Thymus (tissue), 11 donors: ENCODE measurements at regions not wholly inside any gene's neighbourhood (a gene's known extent, or its start where the extent isn't known, plus 50 kb on each side); places are given as distances from the start of the nearest gene placed in this dataset.

ENCODE experiments used
- DNase-seq, 9 donors: peaks; one replicate each; pipeline ENCODE4 v3.0.0-alpha.2; 2013; ENCODE audit warnings: low spot score in 9 of 9, low read depth in 6 of 9, missing footprints in 1 of 9
- H3K27ac ChIP-seq, 2 donors: one replicate each; pipeline ENCODE4 v1.5.1; 2013; ENCODE audit warnings: control low read depth in 1 of 2, low read depth in 1 of 2, low read length in 1 of 2, mild to moderate bottlenecking in 1 of 2, moderate library complexity in 1 of 2
- H3K27me3 ChIP-seq, 2 donors: one replicate each; pipeline ENCODE4 v1.5.1; 2013; ENCODE audit warnings: low read length in 1 of 2; ENCODE audit not compliant: control insufficient read depth in 2 of 2, insufficient read depth in 1 of 2
- H3K36me3 ChIP-seq, 2 donors: one replicate each; pipeline ENCODE4 v1.5.1; 2013; ENCODE audit warnings: low read length in 1 of 2, mild to moderate bottlenecking in 1 of 2, moderate library complexity in 1 of 2; ENCODE audit not compliant: control insufficient read depth in 2 of 2, insufficient read depth in 2 of 2
- H3K4me1 ChIP-seq, 2 donors: one replicate each; pipeline ENCODE4 v1.5.1; 2013; ENCODE audit warnings: low read length in 2 of 2; ENCODE audit not compliant: control insufficient read depth in 2 of 2, insufficient read depth in 2 of 2
- H3K4me3 ChIP-seq, 2 donors: one replicate each; pipeline ENCODE4 v1.5.1; 2013; ENCODE audit warnings: low read length in 2 of 2, control low read depth in 1 of 2, mild to moderate bottlenecking in 1 of 2
- H3K9me3 ChIP-seq, 2 donors: one replicate each; pipeline ENCODE4 v1.5.1; 2013; ENCODE audit warnings: low read length in 1 of 2, mild to moderate bottlenecking in 1 of 2; ENCODE audit not compliant: control insufficient read depth in 2 of 2, insufficient read depth in 1 of 2
- WGBS: extraction: QIAGEN DNeasy Blood & Tissue Kit; methylation state at CpG from one replicate; pipeline ENCODE4 v1.1.7; 2013; 5-methylcytosine and 5-hydroxymethylcytosine counted together
- donor health status: healthy.

GRCh38 chr6:21648475-21649050 lies 55.0 kb downstream of the SOX4 start:
- peak in 1 of 9 donors; percentile 39 for DNase-seq
- H3K4me1 ChIP-seq, result no peaks in the 10 kb centered on the region
- H3K36me3 ChIP-seq, result no peaks in the 10 kb centered on the region
- H3K9me3 ChIP-seq, result no peaks in the 10 kb centered on the region
- no peak overlapping the region for H3K27ac ChIP-seq
- WGBS, result 43% methylated on average over 3 of the region's 3 CpGs
- H3K4me3 ChIP-seq, result no peak overlapping the region
- no peaks in the 10 kb centered on the region for H3K27me3 ChIP-seq

- Histone ChIP-seq H3K4me3 (no peak overlapping the region), H3K36me3 (no peaks in the 10 kb centered on the region), H3K27ac (no peak overlapping the region), H3K9me3 (no peaks in the 10 kb centered on the region), H3K4me1 (no peaks in the 10 kb centered on the region), H3K27me3 (no peaks in the 10 kb centered on the region)
- no peak for DNase-seq
- WGBS, result 72% methylated on average over 4 of the region's 4 CpGs
Measured at GRCh38 chr6:21653323-21653722, 59.8 kb downstream of the SOX4 start.

DNA sequence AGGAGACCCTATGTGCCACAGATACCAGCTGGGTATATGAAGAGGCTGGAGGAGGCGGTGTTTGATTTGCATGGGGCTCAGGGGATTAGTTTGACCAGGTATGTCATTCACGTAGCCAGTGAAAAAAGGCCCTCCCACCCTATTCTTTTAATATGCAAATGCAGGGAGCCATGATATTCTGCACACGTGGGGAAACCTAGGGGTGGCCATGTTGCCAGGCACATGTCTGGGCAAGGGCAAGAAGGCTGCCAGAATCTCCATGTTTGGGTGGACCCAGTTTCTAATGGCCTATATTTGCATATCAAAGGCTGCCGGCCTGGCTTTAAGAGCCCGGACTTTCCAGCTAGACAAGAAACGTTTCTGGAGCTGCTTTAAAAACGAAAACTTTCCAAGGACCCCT lies 60.4 kb downstream of the SOX4 start:
- WGBS, result 97% methylated on average over 7 of the region's 7 CpGs
- no peak for DNase-seq
- Histone ChIP-seq H3K27me3 (no peaks in the 10 kb centered on the region), H3K27ac (no peak overlapping the region), H3K9me3 (no peaks in the 10 kb centered on the region), H3K4me3 (no peak overlapping the region), H3K4me1 (no peaks in the 10 kb centered on the region), H3K36me3 (no peaks in the 10 kb centered on the region)

GRCh38 chr6:21654361-21654760 lies 60.8 kb downstream of the SOX4 start:
- no peaks in the 10 kb centered on the region for H3K4me1 ChIP-seq
- H3K27me3 ChIP-seq, result no peaks in the 10 kb centered on the region
- H3K4me3 ChIP-seq, result no peak overlapping the region
- WGBS, result 98% methylated on average over 2 of the region's 2 CpGs
- no peak overlapping the region for H3K27ac ChIP-seq
- no peak for DNase-seq
- H3K9me3 ChIP-seq, result no peaks in the 10 kb centered on the region
- H3K36me3 ChIP-seq, result no peaks in the 10 kb centered on the region

- peaks cover 0 to 12% of the 10 kb centered on the region in 2 donors for H3K9me3 ChIP-seq
- H3K4me1 ChIP-seq, result peaks cover 17 to 36% of the 10 kb centered on the region in 2 donors
- peaks cover 11 to 53% of the 10 kb centered on the region in 2 donors for H3K27me3 ChIP-seq
- no peak for DNase-seq
- 65% methylated on average over 10 of the region's 10 CpGs for WGBS
- H3K4me3 ChIP-seq, result peak overlapping the region; percentile 66 to 79
- no peak overlapping the region for H3K27ac ChIP-seq
- no peaks in the 10 kb centered on the region for H3K36me3 ChIP-seq
Measured at GRCh38 chr6:21663966-21664313, 70.4 kb downstream of the SOX4 start.

DNA sequence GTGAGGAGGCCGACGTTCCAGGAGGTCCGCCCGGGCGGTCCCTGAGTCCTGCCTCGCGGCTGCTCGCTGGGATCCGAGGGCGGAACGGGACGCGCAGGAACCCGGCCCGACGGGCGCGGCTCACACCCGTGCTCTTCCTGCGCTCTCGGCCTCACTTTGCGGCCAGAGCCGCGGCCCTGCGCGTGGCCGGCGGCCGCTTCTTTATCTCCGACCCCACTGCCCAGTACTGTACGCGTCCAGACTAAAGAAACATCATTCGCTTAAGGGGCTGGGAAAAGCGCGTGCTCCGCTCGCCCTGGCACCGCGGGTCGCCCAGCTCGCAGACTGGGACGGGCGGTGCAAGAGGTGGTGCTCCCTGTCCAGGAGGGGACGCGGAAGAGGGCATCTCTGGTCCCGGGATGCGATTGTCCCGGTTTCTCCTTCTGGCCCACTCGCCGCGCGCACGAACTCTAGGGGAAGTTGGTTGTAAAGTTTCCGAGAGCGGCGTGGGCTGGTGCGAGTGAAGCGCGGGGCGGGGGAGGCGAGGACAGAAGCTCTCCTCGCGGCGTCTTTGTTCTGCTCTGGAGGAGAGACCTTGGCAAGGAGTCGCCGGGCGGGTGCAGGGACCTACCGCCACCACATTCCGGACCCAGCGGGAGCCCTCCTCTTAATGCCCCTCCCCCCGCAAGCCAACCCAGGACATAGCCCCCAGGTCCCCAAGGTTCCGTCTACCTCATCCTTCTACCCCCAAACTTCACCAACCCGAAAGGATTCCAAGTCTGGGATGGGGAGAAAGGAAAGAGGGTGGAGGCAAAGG lies 71.0 kb downstream of the SOX4 start:
- Histone ChIP-seq H3K9me3 (peaks cover 0 to 12% of the 10 kb centered on the region in 2 donors), H3K27ac (no peak overlapping the region), H3K36me3 (no peaks in the 10 kb centered on the region), H3K4me1 (peaks cover 17 to 36% of the 10 kb centered on the region in 2 donors), H3K4me3 (peak overlapping the region; percentile 66 to 79), H3K27me3 (peaks cover 11 to 53% of the 10 kb centered on the region in 2 donors)
- DNase-seq, result peak in 3 of 9 donors; percentile 45 to 75 (median 56)
- 5% methylated on average over 73 of the region's 73 CpGs for WGBS

DNA sequence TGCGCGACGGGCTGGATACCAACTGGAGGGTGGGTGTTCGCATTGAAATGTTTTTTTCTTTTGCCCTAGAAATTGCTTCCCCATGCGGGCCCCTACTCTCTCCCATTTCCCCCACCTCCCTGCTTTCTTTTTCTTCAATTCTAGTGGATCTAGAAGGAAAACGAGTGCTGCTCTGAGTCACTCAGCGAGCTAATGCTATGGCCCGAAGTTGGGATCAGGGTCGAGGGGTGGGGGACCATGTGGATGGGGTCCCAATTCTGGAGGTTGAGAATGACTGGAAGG lies 71.5 kb downstream of the SOX4 start:
- H3K36me3 ChIP-seq, result no peaks in the 10 kb centered on the region
- WGBS, result 2% methylated on average over 9 of the region's 9 CpGs
- peaks cover 0 to 12% of the 10 kb centered on the region in 2 donors for H3K9me3 ChIP-seq
- peak overlapping the region; percentile 66 to 79 for H3K4me3 ChIP-seq
- DNase-seq, result peak in 1 of 9 donors; percentile 13
- peaks cover 11 to 53% of the 10 kb centered on the region in 2 donors for H3K27me3 ChIP-seq
- no peak overlapping the region for H3K27ac ChIP-seq
- H3K4me1 ChIP-seq, result peaks cover 17 to 36% of the 10 kb centered on the region in 2 donors

DNA sequence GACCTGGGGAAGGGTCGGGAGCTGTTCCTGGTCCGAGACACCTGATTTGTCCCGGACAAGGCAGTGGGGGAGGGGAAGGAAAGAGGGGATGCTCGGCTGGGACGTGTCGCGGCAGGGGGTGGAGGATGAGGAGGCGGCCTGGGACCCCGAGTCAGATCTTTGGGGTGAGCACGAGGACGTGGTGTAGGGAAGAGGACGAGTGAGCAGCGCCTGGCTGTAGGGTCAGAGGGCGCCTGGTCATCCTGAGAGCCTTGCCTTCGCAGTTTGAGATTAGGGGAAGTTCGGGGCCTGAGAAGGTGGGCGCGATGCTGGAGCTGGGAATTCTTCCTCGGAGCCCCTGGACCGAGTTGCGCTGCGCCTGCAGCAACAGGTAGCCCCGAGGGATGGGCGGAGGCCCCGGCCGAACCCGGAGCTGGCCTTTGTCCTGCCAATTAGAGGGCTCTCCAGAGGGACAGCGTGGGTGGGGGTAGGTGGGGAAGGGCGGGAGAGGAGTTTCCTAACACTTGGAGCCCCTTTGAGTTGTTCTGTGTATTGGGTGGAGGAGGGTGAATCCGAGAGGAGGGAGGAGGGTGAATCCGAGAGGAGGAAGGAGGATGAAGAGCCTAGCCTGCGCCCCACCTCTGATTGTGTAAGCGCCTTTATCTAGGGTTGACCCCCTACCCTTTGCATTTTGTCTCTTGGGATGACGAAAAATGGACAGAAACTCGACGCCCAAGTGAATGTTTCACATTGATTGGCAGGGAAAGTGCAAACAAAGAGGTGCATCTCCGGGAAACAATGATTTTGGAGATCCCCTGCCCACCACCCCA lies 72.0 kb downstream of the SOX4 start:
- Histone ChIP-seq H3K27me3 (peaks cover 11 to 53% of the 10 kb centered on the region in 2 donors), H3K4me1 (peaks cover 17 to 36% of the 10 kb centered on the region in 2 donors), H3K27ac (no peak overlapping the region), H3K36me3 (no peaks in the 10 kb centered on the region), H3K4me3 (peak overlapping the region; percentile 66 to 79), H3K9me3 (peaks cover 0 to 12% of the 10 kb centered on the region in 2 donors)
- WGBS, result 1% methylated on average over 37 of the region's 37 CpGs
- DNase-seq, result peak in 2 of 9 donors; percentile 21 to 31

DNA sequence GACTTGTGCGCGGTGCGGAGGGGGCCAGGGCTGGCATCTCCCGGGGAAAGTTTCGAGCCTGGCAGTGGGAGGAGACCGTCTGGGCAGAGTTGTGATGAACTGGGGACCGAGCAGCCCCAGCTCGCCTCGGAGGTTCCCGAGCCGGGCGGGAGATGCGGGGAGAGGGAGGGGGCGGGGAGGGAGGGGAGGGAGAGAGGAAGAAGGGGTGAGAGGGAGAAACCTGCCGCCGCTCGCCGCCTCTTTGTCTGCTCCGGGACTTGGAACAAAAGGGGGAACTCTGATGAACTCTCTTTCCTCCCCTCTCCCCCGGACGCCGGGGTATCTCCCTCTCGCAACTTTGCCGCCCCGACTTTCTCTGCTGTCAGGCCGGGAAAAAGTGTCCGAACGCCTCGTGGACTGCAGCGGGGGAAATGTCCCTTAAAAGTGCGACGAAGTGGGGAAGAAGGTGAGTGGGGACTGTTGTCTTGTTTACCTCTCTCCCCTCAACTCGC lies 72.7 kb downstream of the SOX4 start:
- under 1% methylated on average over 33 of the region's 33 CpGs for WGBS
- Histone ChIP-seq H3K9me3 (peaks cover 0 to 12% of the 10 kb centered on the region in 2 donors), H3K27ac (peak overlapping the region; percentile 11 to 79), H3K27me3 (peaks cover 11 to 53% of the 10 kb centered on the region in 2 donors), H3K36me3 (no peaks in the 10 kb centered on the region), H3K4me1 (peaks cover 17 to 36% of the 10 kb centered on the region in 2 donors), H3K4me3 (peak overlapping the region; percentile 66 to 79)
- DNase-seq, result peak in 2 of 9 donors; percentile 31 to 56
